Activated B cell treated with CpG ODN at 0.5 μM for 24 hours (primary cell): ENCODE measurements at regions not wholly inside any gene's neighbourhood (a gene's known extent, or its start where the extent isn't known, plus 50 kb on each side); places are given as distances from the start of the nearest gene placed in this dataset.

Experiments used
- ATAC-seq: fragments of 200-7000 bp; cut with Tn5 transposase; one replicate; pipeline ENCODE4 v1.10.0; 2021; ENCODE audit warnings: low read depth, mild to moderate bottlenecking, moderate library complexity
- CTCF ChIA-PET: fragments of 350-600 bp; sonication (Branson Sonifier 250); formaldehyde crosslinking; loops from one replicate; lab custom pipeline; 2021; ENCODE audit warnings: antibody characterized with exemption; lab: Charles Lee
- POLR2A ChIA-PET: fragments of 350-600 bp; sonication (Branson Sonifier 250); formaldehyde crosslinking; loops from one replicate; lab custom pipeline; 2021; ENCODE audit warnings: antibody characterized with exemption; lab: Charles Lee
- DNase-seq: peaks from one replicate; pipeline ENCODE4 v3.0.0; 2022
- H3K27ac Mint-ChIP-seq: one replicate; pipeline ENCODE4 v1.8.0; 2020; ENCODE audit warnings: mixed read lengths
- H3K27me3 Mint-ChIP-seq: one replicate; pipeline ENCODE4 v1.8.0; 2021; ENCODE audit warnings: mixed read lengths
- H3K36me3 Mint-ChIP-seq: one replicate; pipeline ENCODE4 v1.8.0; 2021; ENCODE audit warnings: low read depth, mixed read lengths
- H3K4me1 Mint-ChIP-seq: one replicate; pipeline ENCODE4 v1.8.0; 2021; ENCODE audit warnings: mixed read lengths
- H3K4me3 Mint-ChIP-seq: one replicate; pipeline ENCODE4 v1.8.0; 2020; ENCODE audit warnings: mild to moderate bottlenecking, mixed read lengths
- H3K9me3 Mint-ChIP-seq: one replicate; pipeline ENCODE4 v1.8.0; 2020; ENCODE audit warnings: mixed read lengths
- CTCF ChIP-seq: fragments of 200-600 bp; IDR thresholded peaks from one replicate; pipeline ENCODE4 v1.8.0; 2022; ENCODE audit warnings: antibody characterized with exemption, mild to moderate bottlenecking
- intact Hi-C: fragments of 100-400 bp; cut with micrococcal nuclease; formaldehyde crosslinking; loops from one replicate; pipeline ENCODE4 v1.15.1; 2024

GRCh38 chr6:81308577-81309279, 443.8 kb downstream of the TENT5A start:
- Mint-ChIP-seq H3K4me1 (no peaks in the 10 kb centered on the region), H3K4me3 (no peak overlapping the region), H3K36me3 (no peaks in the 10 kb centered on the region), H3K9me3 (peaks cover 6% of the 10 kb centered on the region), H3K27me3 (no peaks in the 10 kb centered on the region), H3K27ac (no peak overlapping the region)
- ChIA-PET POLR2A (no interaction called here), CTCF (no interaction called here)
- intact Hi-C loops = no loop called here
- no peak for TF ChIP-seq CTCF
- no peak for ATAC-seq
- no peak for DNase-seq

- no peak overlapping the region for H3K27ac Mint-ChIP-seq
- no peak for TF ChIP-seq CTCF
- ATAC-seq (no peak), DNase-seq (no peak)
- ChIA-PET CTCF (no interaction called here), POLR2A (no interaction called here)
- no peaks in the 10 kb centered on the region for H3K4me1 Mint-ChIP-seq
- intact Hi-C loops = no loop called here
- H3K27me3 Mint-ChIP-seq = no peaks in the 10 kb centered on the region
- H3K4me3 Mint-ChIP-seq = no peak overlapping the region
- H3K9me3 Mint-ChIP-seq = no peaks in the 10 kb centered on the region
- H3K36me3 Mint-ChIP-seq = no peaks in the 10 kb centered on the region
These were observed 444.7 kb downstream of the TENT5A start for GRCh38 chr6:81307651-81308214.

- Mint-ChIP-seq H3K4me3 (no peak overlapping the region), H3K9me3 (no peaks in the 10 kb centered on the region), H3K36me3 (no peaks in the 10 kb centered on the region), H3K27ac (no peak overlapping the region), H3K4me1 (no peaks in the 10 kb centered on the region), H3K27me3 (no peaks in the 10 kb centered on the region)
- intact Hi-C loops = no loop called here
- ChIA-PET POLR2A (no interaction called here), CTCF (no interaction called here)
- no peak for TF ChIP-seq CTCF
- no peak for ATAC-seq
- DNase-seq = no peak
These were observed 448.0 kb downstream of the TENT5A start for GRCh38 chr6:81304466-81304865.

- no peak for TF ChIP-seq CTCF
- no peak overlapping the region for H3K4me3 Mint-ChIP-seq
- no peaks in the 10 kb centered on the region for H3K4me1 Mint-ChIP-seq
- intact Hi-C loops = no loop called here
- H3K36me3 Mint-ChIP-seq = no peaks in the 10 kb centered on the region
- no peaks in the 10 kb centered on the region for H3K27me3 Mint-ChIP-seq
- no peak for ATAC-seq
- POLR2A ChIA-PET = no interaction called here
- no peak overlapping the region for H3K27ac Mint-ChIP-seq
- H3K9me3 Mint-ChIP-seq = no peaks in the 10 kb centered on the region
- DNase-seq = no peak
- CTCF ChIA-PET = no interaction called here
These were observed 451.5 kb downstream of the TENT5A start for GRCh38 chr6:81300961-81301360.

- no peak for ATAC-seq
- intact Hi-C loops = no loop called here
- no peak overlapping the region for H3K27ac Mint-ChIP-seq
These were observed 453.7 kb downstream of the TENT5A start for GRCh38 chr6:81298751-81299150.

More at GRCh38 chr6:81298751-81299150, 453.7 kb downstream of the TENT5A start:
- Mint-ChIP-seq H3K4me1 (no peaks in the 10 kb centered on the region), H3K36me3 (no peaks in the 10 kb centered on the region), H3K9me3 (no peaks in the 10 kb centered on the region), H3K4me3 (no peak overlapping the region), H3K27me3 (no peaks in the 10 kb centered on the region)
- CTCF ChIA-PET = no interaction called here
- no peak for TF ChIP-seq CTCF
- no peak for DNase-seq
- POLR2A ChIA-PET = no interaction called here
